IMR-90 (cell line): ENCODE measurements at regions not wholly inside any gene's neighbourhood (a gene's known extent, or its start where the extent isn't known, plus 50 kb on each side); places are given as distances from the start of the nearest gene placed in this dataset.

Source experiments
- ATAC-seq: fragments of 200-7000 bp; cut with Tn5 transposase; 2 replicates; pipeline ENCODE4 v1.9.1; 2020; ENCODE audit warnings: low read depth, mild to moderate bottlenecking, moderate library complexity
- BruUV-seq: library from RNA; stranded (reverse); fragments of 400-500 nt; replicated peaks from 2 replicates; lab custom pipeline; 2021; lab: Mats Ljungman, UMichigan
- CTCF ChIA-PET: fragments of 300-600 bp; formaldehyde crosslinking; extraction: SDS; loops from one replicate; lab custom pipeline; 2021; ENCODE audit warnings: antibody characterized with exemption; lab: Yijun Ruan, JAX
- POLR2A ChIA-PET: fragments of 300-600 bp; sonication (Branson Sonifier 250); formaldehyde crosslinking; loops from one replicate; lab custom pipeline; 2022; ENCODE audit warnings: antibody characterized with exemption; ENCODE audit not compliant: unreplicated experiment; lab: Charles Lee
- DNase-seq: peaks from one replicate; pipeline ENCODE4 v3.0.0; 2013
- H2AFZ ChIP-seq: replicated peaks from 2 replicates; pipeline ENCODE3; 2013; ENCODE audit warnings: low read length, mild to moderate bottlenecking; ENCODE audit not compliant: poor library complexity
- H2AK5ac ChIP-seq: 2 replicates; pipeline ENCODE4 v1.6.1; 2013; ENCODE audit warnings: low read depth, low read length, inconsistent platforms
- H2AK9ac ChIP-seq: replicated peaks from 2 replicates; pipeline ENCODE3; 2013; ENCODE audit warnings: mild to moderate bottlenecking, low read depth, low read length, moderate library complexity; ENCODE audit not compliant: poor library complexity
- H2BK120ac ChIP-seq: 2 replicates; pipeline ENCODE4 v1.6.1; 2013; ENCODE audit warnings: low read depth, low read length, inconsistent platforms
- H2BK15ac ChIP-seq: 3 replicates; pipeline ENCODE4 v1.6.1; 2013; ENCODE audit warnings: low read depth, low read length, inconsistent platforms
- H2BK20ac ChIP-seq: 2 replicates; pipeline ENCODE4 v1.6.1; 2013; ENCODE audit warnings: low read depth, mild to moderate bottlenecking, inconsistent platforms, low read length, moderate library complexity
- H2BK5ac ChIP-seq: 2 replicates; pipeline ENCODE4 v1.6.1; 2013; ENCODE audit warnings: mild to moderate bottlenecking, low read depth, low read length, inconsistent platforms; ENCODE audit not compliant: poor library complexity, severe bottlenecking
- H3K14ac ChIP-seq: replicated peaks from 2 replicates; pipeline ENCODE4 v1.6.1; 2013; ENCODE audit warnings: low read depth, low read length, inconsistent platforms
- H3K18ac ChIP-seq: 2 replicates; pipeline ENCODE4 v1.6.1; 2013; ENCODE audit warnings: low read depth, low read length, control low read depth
- H3K23ac ChIP-seq: 2 replicates; pipeline ENCODE4 v1.6.1; 2013; ENCODE audit warnings: low read depth, low read length, inconsistent platforms
- H3K27ac ChIP-seq: 2 replicates; pipeline ENCODE4 v1.5.1; 2013; ENCODE audit warnings: mild to moderate bottlenecking, control low read depth, low read length; ENCODE audit not compliant: insufficient read depth
- H3K27me3 ChIP-seq: 2 replicates; pipeline ENCODE4 v1.6.1; 2013; ENCODE audit warnings: low read length; ENCODE audit not compliant: control insufficient read depth, insufficient read depth
- H3K36me3 ChIP-seq: 2 replicates; pipeline ENCODE4 v1.6.1; 2013; ENCODE audit warnings: low read length, mixed read lengths; ENCODE audit not compliant: control insufficient read depth, insufficient read depth
- H3K4ac ChIP-seq: 2 replicates; pipeline ENCODE4 v1.6.1; 2013; ENCODE audit warnings: low read depth, low read length, inconsistent platforms
- H3K4me1 ChIP-seq: 2 replicates; pipeline ENCODE4 v1.6.1; 2013; ENCODE audit warnings: low read length, mixed read lengths; ENCODE audit not compliant: control insufficient read depth, insufficient read depth
- H3K4me2 ChIP-seq: 2 replicates; pipeline ENCODE4 v1.6.1; 2013; ENCODE audit warnings: low read depth, mild to moderate bottlenecking, control low read depth, low read length, moderate library complexity
- H3K4me3 ChIP-seq: 2 replicates; pipeline ENCODE4 v1.5.1; 2013; ENCODE audit warnings: low read depth, mild to moderate bottlenecking, control low read depth, low read length, moderate library complexity; ENCODE audit not compliant: insufficient read depth
- H3K56ac ChIP-seq: 2 replicates; pipeline ENCODE4 v1.6.1; 2013; ENCODE audit warnings: low read length, inconsistent platforms; ENCODE audit not compliant: insufficient read depth; ENCODE audit errors: extremely low read depth
- H3K79me1 ChIP-seq, 2 experiments: 2 replicates each; pipeline ENCODE4 v1.6.1; 2013; ENCODE audit warnings: low read length in 2 of 2, inconsistent platforms in 1 of 2, low read depth in 1 of 2
- H3K9ac ChIP-seq: 2 replicates; pipeline ENCODE4 v1.6.1; 2013; ENCODE audit warnings: low read depth, low read length, control low read depth
- H3K9me1 ChIP-seq: 2 replicates; pipeline ENCODE4 v1.6.1; 2013; ENCODE audit warnings: low read length, inconsistent platforms; ENCODE audit not compliant: insufficient read depth
- H3K9me3 ChIP-seq: 2 replicates; pipeline ENCODE4 v1.6.1; 2013; ENCODE audit warnings: low read length; ENCODE audit not compliant: control insufficient read depth, insufficient read depth
- H4K20me1 ChIP-seq: 2 replicates; pipeline ENCODE4 v1.6.1; 2013; ENCODE audit warnings: low read length, inconsistent platforms; ENCODE audit not compliant: insufficient read depth
- H4K5ac ChIP-seq: 2 replicates; pipeline ENCODE4 v1.6.1; 2013; ENCODE audit warnings: mild to moderate bottlenecking, low read depth, low read length, control low read depth
- H4K8ac ChIP-seq, 2 experiments: 2 replicates each; pipeline ENCODE4 v1.6.1; 2013; ENCODE audit warnings: low read depth in 2 of 2, low read length in 2 of 2, control low read depth in 1 of 2, inconsistent platforms in 1 of 2
- H4K91ac ChIP-seq: 2 replicates; pipeline ENCODE4 v1.6.1; 2013; ENCODE audit warnings: low read depth, low read length, inconsistent platforms; ENCODE audit not compliant: insufficient read depth
- BHLHE40 ChIP-seq: fragments of 150-350 bp; IDR thresholded peaks from 2 replicates; pipeline ENCODE4 v1.6.1; 2016; ENCODE audit warnings: mild to moderate bottlenecking, low read depth, low read length
- CEBPB ChIP-seq: IDR thresholded peaks from 2 replicates; pipeline ENCODE4 v1.6.1; 2012; ENCODE audit warnings: low read depth, low read length, improper control_type of control experiment
- FOS ChIP-seq: fragments of 150-350 bp; IDR thresholded peaks from 2 replicates; pipeline ENCODE4 v1.6.1; 2016; ENCODE audit warnings: low read depth, low read length
- RAD21 ChIP-seq: IDR thresholded peaks from 2 replicates; pipeline ENCODE4 v1.6.1; 2012; ENCODE audit warnings: low read length, improper control_type of control experiment
- RFX5 ChIP-seq: IDR thresholded peaks from 2 replicates; pipeline ENCODE4 v1.8.0; 2012; ENCODE audit warnings: low read depth, mild to moderate bottlenecking, low read length, moderate library complexity
- WGBS, 2 experiments: methylation state at CpG; one replicate each; pipeline versions ENCODE4 v1.1.5 to v1.1.7; 2013; ENCODE audit warnings: missing lambda C conversion rate in 2 of 2; ENCODE audit not compliant: insufficient read length in 1 of 2; ENCODE audit errors: extremely low coverage in 2 of 2; 5-methylcytosine and 5-hydroxymethylcytosine counted together
- dilution Hi-C: fragments of 300-500 bp; cut with HindIII; formaldehyde crosslinking; loops from one replicate; pipeline ENCODE4 v1.14.3; 2018; ENCODE audit warnings: low sequenced_read_pairs; ENCODE audit not compliant: unreplicated experiment
- in situ Hi-C: fragments of 300-500 bp; cut with MboI; formaldehyde crosslinking; loops from 3 replicates; pipeline ENCODE4 v1.14.3; 2019; ENCODE audit warnings: low sequenced_read_pairs, inconsistent platforms, mixed read lengths
- intact Hi-C: fragments of 100-400 bp; cut with micrococcal nuclease; formaldehyde crosslinking; loops from 2 replicates; pipeline ENCODE4 v1.10.0; 2022
- TF ChIP-seq, protein P1 (sequence below): fragments of 150-350 bp; IDR thresholded peaks from 2 replicates; pipeline ENCODE4 v1.6.1; 2017; ENCODE audit warnings: mild to moderate bottlenecking, antibody characterized with exemption, low read length, low read depth
- TF ChIP-seq, protein P2 (sequence below): fragments of 150-350 bp; IDR thresholded peaks from 2 replicates; pipeline ENCODE4 v1.6.1; 2016; ENCODE audit warnings: low read depth, mild to moderate bottlenecking, low read length, moderate library complexity, borderline replicate concordance

GRCh38 chr2:219835493-219835892 is 208.1 kb downstream of the SLC4A3 start:
- Histone ChIP-seq H3K4me2 (no peak overlapping the region), H3K23ac (no peak overlapping the region), H2AFZ (no peak overlapping the region), H3K27me3 (peaks cover 2% of the 10 kb centered on the region; the same call in 1 of the 2 replicates), H2BK15ac (no peak overlapping the region), H2BK20ac (no peak overlapping the region), H2AK5ac (no peak overlapping the region), H3K4ac (no peak overlapping the region), H4K8ac (no peak overlapping the region), H3K9ac (no peak overlapping the region), H3K18ac (no peak overlapping the region), H3K14ac (no peak overlapping the region), H3K9me3 (no peaks in the 10 kb centered on the region), H2BK5ac (no peak overlapping the region), H3K79me1 (no peaks in the 10 kb centered on the region), H3K9me1 (no peaks in the 10 kb centered on the region), H2BK120ac (no peak overlapping the region), H3K36me3 (no peaks in the 10 kb centered on the region), H3K56ac (no peak overlapping the region), H3K4me3 (no peak overlapping the region), H4K91ac (no peak overlapping the region), H3K27ac (no peak overlapping the region), H3K4me1 (no peaks in the 10 kb centered on the region), H2AK9ac (no peak overlapping the region), H4K20me1 (no peaks in the 10 kb centered on the region), H4K5ac (no peak overlapping the region)
- no TSS peak for BruUV-seq
- intact Hi-C loops, result no loop called here
- ChIA-PET POLR2A (no interaction called here), CTCF (no interaction called here)
- no peak for TF ChIP-seq RAD21
- TF ChIP-seq FOS, result no peak
- TF ChIP-seq BHLHE40, result no peak
- TF ChIP-seq, protein P1, sequence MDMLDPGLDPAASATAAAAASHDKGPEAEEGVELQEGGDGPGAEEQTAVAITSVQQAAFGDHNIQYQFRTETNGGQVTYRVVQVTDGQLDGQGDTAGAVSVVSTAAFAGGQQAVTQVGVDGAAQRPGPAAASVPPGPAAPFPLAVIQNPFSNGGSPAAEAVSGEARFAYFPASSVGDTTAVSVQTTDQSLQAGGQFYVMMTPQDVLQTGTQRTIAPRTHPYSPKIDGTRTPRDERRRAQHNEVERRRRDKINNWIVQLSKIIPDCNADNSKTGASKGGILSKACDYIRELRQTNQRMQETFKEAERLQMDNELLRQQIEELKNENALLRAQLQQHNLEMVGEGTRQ, result no peak
- TF ChIP-seq, protein P2, sequence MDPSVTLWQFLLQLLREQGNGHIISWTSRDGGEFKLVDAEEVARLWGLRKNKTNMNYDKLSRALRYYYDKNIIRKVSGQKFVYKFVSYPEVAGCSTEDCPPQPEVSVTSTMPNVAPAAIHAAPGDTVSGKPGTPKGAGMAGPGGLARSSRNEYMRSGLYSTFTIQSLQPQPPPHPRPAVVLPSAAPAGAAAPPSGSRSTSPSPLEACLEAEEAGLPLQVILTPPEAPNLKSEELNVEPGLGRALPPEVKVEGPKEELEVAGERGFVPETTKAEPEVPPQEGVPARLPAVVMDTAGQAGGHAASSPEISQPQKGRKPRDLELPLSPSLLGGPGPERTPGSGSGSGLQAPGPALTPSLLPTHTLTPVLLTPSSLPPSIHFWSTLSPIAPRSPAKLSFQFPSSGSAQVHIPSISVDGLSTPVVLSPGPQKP, result no peak
- TF ChIP-seq CEBPB, result no peak
- TF ChIP-seq RFX5, result no peak
- no CpG with 5 or more reads among the region's 3 CpGs for WGBS, 2 experiments
- in situ Hi-C loops, result no loop called here
- no peak for DNase-seq
- dilution Hi-C loops, result no loop called here
- no peak for ATAC-seq
